Bronchial epithelial cell (primary cell): ENCODE measurements at regions not wholly inside any gene's neighbourhood (a gene's known extent, or its start where the extent isn't known, plus 50 kb on each side); places are given as distances from the start of the nearest gene placed in this dataset.

Experiments used
- DNase-seq: peaks from one replicate; pipeline ENCODE4 v3.0.0-alpha.2; 2010; ENCODE audit warnings: low read depth
- FAIRE-seq: peaks from 2 replicates; lab custom pipeline; 2011; peaks lifted over from hg19 to GRCh38; lab: Jason Lieb, UNC
- H3K27me3 ChIP-seq: 2 replicates; pipeline ENCODE4 v1.5.1; 2011; ENCODE audit warnings: low read length; ENCODE audit not compliant: control insufficient read depth, insufficient read depth
- H3K36me3 ChIP-seq: 2 replicates; pipeline ENCODE4 v1.5.1; 2011; ENCODE audit warnings: low read length; ENCODE audit not compliant: control insufficient read depth, insufficient read depth
- H3K4me3 ChIP-seq: 2 replicates; pipeline ENCODE4 v1.5.1; 2011; ENCODE audit warnings: mild to moderate bottlenecking, low read depth, low read length, control low read depth
- CTCF ChIP-seq: IDR thresholded peaks from 2 replicates; pipeline ENCODE4 v1.5.1; 2011; ENCODE audit warnings: mild to moderate bottlenecking, moderate library complexity, low read length, control low read depth, inconsistent platforms; ENCODE audit not compliant: insufficient read depth, severe bottlenecking

GRCh38 chr5:17839848-17840247 is 205.6 kb downstream of the TAF11L14 start:
- FAIRE-seq: no peak
- Histone ChIP-seq H3K4me3 (no peak overlapping the region), H3K36me3 (no peaks in the 10 kb centered on the region), H3K27me3 (no peaks in the 10 kb centered on the region)
- no peak for DNase-seq
- no peak for TF ChIP-seq CTCF

- FAIRE-seq (no peak), DNase-seq (no peak)
- no peak overlapping the region for H3K4me3 ChIP-seq
- H3K36me3 ChIP-seq: no peaks in the 10 kb centered on the region
- no peaks in the 10 kb centered on the region for H3K27me3 ChIP-seq
- no peak for TF ChIP-seq CTCF
These were observed 212.2 kb downstream of the TAF11L14 start for GRCh38 chr5:17846496-17846895.

GRCh38 chr5:17847286-17847685 is 213.0 kb downstream of the TAF11L14 start:
- no peak for FAIRE-seq
- no peaks in the 10 kb centered on the region for H3K36me3 ChIP-seq
- DNase-seq: no peak
- no peak for TF ChIP-seq CTCF
- H3K4me3 ChIP-seq: no peak overlapping the region
- H3K27me3 ChIP-seq: no peaks in the 10 kb centered on the region

- H3K27me3 ChIP-seq: no peaks in the 10 kb centered on the region
- peak; percentile 38 for DNase-seq
- H3K36me3 ChIP-seq: no peaks in the 10 kb centered on the region
- no peak for TF ChIP-seq CTCF
- no peak overlapping the region for H3K4me3 ChIP-seq
- no peak for FAIRE-seq
These were observed 217.9 kb downstream of the TAF11L14 start for GRCh38 chr5:17852111-17852510.

GRCh38 chr5:17852740-17853139 is 218.5 kb downstream of the TAF11L14 start:
- H3K27me3 ChIP-seq: no peaks in the 10 kb centered on the region
- H3K36me3 ChIP-seq: no peaks in the 10 kb centered on the region
- no peak for TF ChIP-seq CTCF
- FAIRE-seq (no peak), DNase-seq (peak; percentile 3)
- H3K4me3 ChIP-seq: no peak overlapping the region

- H3K36me3 ChIP-seq: no peaks in the 10 kb centered on the region
- DNase-seq (no peak), FAIRE-seq (no peak)
- no peak for TF ChIP-seq CTCF
- no peaks in the 10 kb centered on the region for H3K27me3 ChIP-seq
- no peak overlapping the region for H3K4me3 ChIP-seq
These were observed 220.6 kb downstream of the TAF11L14 start for GRCh38 chr5:17854901-17855300.
